ENCODE measurements at regions not wholly inside any gene's neighbourhood (a gene's known extent, or its start where the extent isn't known, plus 50 kb on each side); places are given as distances from the start of the nearest gene placed in this dataset.

- DNase-seq, result no peak
- intact Hi-C loops (cut with DNase I), result no loop called here
Measured at GRCh38 chr9:6072453-6072852, 57.0 kb upstream of the RANBP6 start.

- intact Hi-C loops (cut with DNase I), result no loop called here
- no peak for DNase-seq
Measured at GRCh38 chr9:6068983-6069382, 53.6 kb upstream of the RANBP6 start.

- no peak for DNase-seq
- intact Hi-C loops (cut with DNase I), result no loop called here
Measured at GRCh38 chr9:6067426-6067825, 52.0 kb upstream of the RANBP6 start.

All from head of caudate nucleus (tissue), 42 donors.